ENCODE measurements at regions not wholly inside any gene's neighbourhood (a gene's known extent, or its start where the extent isn't known, plus 50 kb on each side); places are given as distances from the start of the nearest gene placed in this dataset.

DNA sequence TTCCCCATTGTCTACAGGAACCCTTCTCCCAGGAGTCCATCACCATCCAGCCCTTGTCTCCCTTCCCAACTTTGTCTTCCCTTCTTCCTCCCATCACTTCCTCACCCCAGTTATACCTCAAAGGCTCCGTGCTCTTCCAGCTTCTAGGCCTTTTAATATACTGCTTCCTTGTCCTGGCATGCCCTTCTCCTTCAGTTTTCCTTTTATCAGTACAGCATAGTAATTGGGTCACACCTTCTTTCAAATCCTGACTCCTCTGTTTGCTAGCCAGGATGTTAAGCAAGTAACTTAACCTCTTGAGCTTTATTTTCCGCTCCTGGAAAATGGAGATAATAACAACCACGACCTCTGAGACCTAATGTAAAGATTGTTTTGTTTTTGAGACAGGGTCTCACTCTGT is 54.9 kb upstream of the PNRC1 start:
- no peak for TF ChIP-seq POLR2A (IDR thresholded peaks at IDR 0.05)
- TF ChIP-seq, protein P1, sequence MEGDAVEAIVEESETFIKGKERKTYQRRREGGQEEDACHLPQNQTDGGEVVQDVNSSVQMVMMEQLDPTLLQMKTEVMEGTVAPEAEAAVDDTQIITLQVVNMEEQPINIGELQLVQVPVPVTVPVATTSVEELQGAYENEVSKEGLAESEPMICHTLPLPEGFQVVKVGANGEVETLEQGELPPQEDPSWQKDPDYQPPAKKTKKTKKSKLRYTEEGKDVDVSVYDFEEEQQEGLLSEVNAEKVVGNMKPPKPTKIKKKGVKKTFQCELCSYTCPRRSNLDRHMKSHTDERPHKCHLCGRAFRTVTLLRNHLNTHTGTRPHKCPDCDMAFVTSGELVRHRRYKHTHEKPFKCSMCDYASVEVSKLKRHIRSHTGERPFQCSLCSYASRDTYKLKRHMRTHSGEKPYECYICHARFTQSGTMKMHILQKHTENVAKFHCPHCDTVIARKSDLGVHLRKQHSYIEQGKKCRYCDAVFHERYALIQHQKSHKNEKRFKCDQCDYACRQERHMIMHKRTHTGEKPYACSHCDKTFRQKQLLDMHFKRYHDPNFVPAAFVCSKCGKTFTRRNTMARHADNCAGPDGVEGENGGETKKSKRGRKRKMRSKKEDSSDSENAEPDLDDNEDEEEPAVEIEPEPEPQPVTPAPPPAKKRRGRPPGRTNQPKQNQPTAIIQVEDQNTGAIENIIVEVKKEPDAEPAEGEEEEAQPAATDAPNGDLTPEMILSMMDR (IDR thresholded peaks at IDR 0.05): no peak

All from heart left ventricle (tissue), 13 donors.